ENCODE measurements at regions not wholly inside any gene's neighbourhood (a gene's known extent, or its start where the extent isn't known, plus 50 kb on each side); places are given as distances from the start of the nearest gene placed in this dataset.

DNA sequence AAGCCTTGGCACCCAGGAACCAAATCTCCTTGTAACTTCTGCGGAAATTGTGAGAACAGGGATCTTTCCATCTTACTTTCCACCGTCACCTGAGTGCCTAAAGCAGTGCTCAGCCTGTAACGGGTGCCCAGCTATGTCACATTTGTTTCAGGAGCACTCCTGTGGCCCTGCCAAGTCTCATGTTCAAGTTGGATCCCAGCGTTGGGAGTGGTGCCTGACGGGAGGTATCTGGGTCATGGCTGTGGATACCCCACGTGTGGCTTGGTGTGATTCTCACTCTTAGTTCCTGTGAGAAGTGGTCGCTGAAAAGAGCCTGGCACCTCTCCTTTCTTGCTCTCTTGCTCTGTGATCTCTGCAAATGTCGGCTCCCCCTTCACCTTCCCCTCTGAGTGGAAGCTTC, 114.9 kb downstream of the UQCRFS1 start:
- Histone ChIP-seq H2AFZ (ENCODE audit: low read depth, low read length) (no peak overlapping the region), H3K79me2 (ENCODE audit: control insufficient read depth, insufficient read depth, low read length) (no peaks in the 10 kb centered on the region), H3K36me3 (ENCODE audit: control insufficient read depth in 2 of 2, extremely low read depth in 1 of 2, insufficient read depth in 2 of 2, low read length in 2 of 2) (no peaks in the 10 kb centered on the region), H3K27ac (ENCODE audit: insufficient read depth, low read depth, low read length) (no peak overlapping the region), H3K9me1 (replicated peaks; ENCODE audit: control insufficient read depth, extremely low read depth, insufficient read depth, low read length) (no peaks in the 10 kb centered on the region), H3K4me2 (ENCODE audit: insufficient read depth, low read length) (no peak overlapping the region), H3K9ac (replicated peaks; ENCODE audit: extremely low read depth, insufficient read depth, low read length) (no peak overlapping the region), H3K27me3 (ENCODE audit: control insufficient read depth in 2 of 2, insufficient read depth in 2 of 2, low read length in 2 of 2) (no peaks in the 10 kb centered on the region), H3K4me1 (ENCODE audit: control insufficient read depth, extremely low read depth, insufficient read depth, low read length) (no peaks in the 10 kb centered on the region), H3K4me3 (replicated peaks in 1 of 3; ENCODE audit: insufficient read depth in 1 of 3, low read depth in 1 of 3, low read length in 3 of 3) (no peak overlapping the region), H4K20me1 (replicated peaks; ENCODE audit: control insufficient read depth, extremely low read depth, insufficient read depth, low read length) (no peaks in the 10 kb centered on the region), H3K9me3 (replicated peaks; ENCODE audit: control insufficient read depth, insufficient read depth, low read length) (peaks cover 5% of the 10 kb centered on the region)
- DNase-seq (ENCODE audit: low read depth, low spot score) (no peak), FAIRE-seq (no peak)
- CTCF ChIA-PET = no interaction called here
- no TSS peak for BruUV-seq (replicated peaks)
- dilution Hi-C loops (cut with MboI; ENCODE audit: extremely low pct_ligation_motif_present, low sequenced_read_pairs) (no loop called here), intact Hi-C loops (cut with micrococcal nuclease) (no loop called here)
- POLR2A ChIA-PET = no interaction called here
- no peak for TF ChIP-seq POLR2AphosphoS5 (IDR thresholded peaks at IDR 0.05; ENCODE audit: insufficient read depth, low read depth, low read length)

DNA sequence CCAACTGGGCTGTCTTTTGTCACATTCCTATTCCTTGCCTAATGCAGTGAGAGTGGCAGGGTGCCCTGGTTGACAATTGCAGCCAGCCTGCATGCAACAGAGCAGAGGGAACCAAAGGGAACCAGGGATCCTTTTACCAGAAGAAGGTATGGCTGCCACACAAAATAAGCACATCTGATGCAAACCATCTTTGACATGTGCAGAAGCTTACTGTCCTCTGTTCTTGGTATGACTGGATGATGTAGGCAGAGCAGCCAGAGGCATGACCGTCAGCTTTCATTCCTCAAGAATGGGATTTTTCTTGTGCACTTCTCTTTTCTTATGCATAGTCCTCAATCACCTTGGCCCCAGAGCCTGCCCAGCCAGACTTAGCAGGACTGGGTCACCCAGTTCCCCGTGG, 116.1 kb downstream of the UQCRFS1 start:
- TF ChIP-seq FOS (IDR thresholded peaks at IDR 0.05; ENCODE audit: borderline replicate concordance, insufficient read depth, low read length) (no peak), JUN (IDR thresholded peaks at IDR 0.05; ENCODE audit: borderline replicate concordance, insufficient read depth, insufficient read length, low read depth) (no peak), POLR2AphosphoS5 (IDR thresholded peaks at IDR 0.05; ENCODE audit: insufficient read depth, low read depth, low read length) (no peak), MYC (IDR thresholded peaks at IDR 0.05; ENCODE audit: low read depth, low read length) (no peak), POLR2A (IDR thresholded peaks at IDR 0.05; ENCODE audit: low read depth, low read length) (no peak), EZH2 (IDR thresholded peaks at IDR 0.05; ENCODE audit: borderline replicate concordance, low read depth, low read length, severe bottlenecking) (no peak), GATA2 (IDR thresholded peaks at IDR 0.05; ENCODE audit: insufficient read depth, insufficient read length, low read depth, low read length) (no peak)
- TF ChIP-seq, protein P1, sequence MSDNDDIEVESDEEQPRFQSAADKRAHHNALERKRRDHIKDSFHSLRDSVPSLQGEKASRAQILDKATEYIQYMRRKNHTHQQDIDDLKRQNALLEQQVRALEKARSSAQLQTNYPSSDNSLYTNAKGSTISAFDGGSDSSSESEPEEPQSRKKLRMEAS (IDR thresholded peaks at IDR 0.05; ENCODE audit: insufficient read depth, insufficient read length) = no peak
- TF ChIP-seq, protein P2, sequence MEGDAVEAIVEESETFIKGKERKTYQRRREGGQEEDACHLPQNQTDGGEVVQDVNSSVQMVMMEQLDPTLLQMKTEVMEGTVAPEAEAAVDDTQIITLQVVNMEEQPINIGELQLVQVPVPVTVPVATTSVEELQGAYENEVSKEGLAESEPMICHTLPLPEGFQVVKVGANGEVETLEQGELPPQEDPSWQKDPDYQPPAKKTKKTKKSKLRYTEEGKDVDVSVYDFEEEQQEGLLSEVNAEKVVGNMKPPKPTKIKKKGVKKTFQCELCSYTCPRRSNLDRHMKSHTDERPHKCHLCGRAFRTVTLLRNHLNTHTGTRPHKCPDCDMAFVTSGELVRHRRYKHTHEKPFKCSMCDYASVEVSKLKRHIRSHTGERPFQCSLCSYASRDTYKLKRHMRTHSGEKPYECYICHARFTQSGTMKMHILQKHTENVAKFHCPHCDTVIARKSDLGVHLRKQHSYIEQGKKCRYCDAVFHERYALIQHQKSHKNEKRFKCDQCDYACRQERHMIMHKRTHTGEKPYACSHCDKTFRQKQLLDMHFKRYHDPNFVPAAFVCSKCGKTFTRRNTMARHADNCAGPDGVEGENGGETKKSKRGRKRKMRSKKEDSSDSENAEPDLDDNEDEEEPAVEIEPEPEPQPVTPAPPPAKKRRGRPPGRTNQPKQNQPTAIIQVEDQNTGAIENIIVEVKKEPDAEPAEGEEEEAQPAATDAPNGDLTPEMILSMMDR (IDR thresholded peaks at IDR 0.05; ENCODE audit: extremely low read depth in 1 of 2, insufficient read depth in 1 of 2, low read depth in 1 of 2, low read length in 2 of 2) = no peak
- BruUV-seq (replicated peaks) = no TSS peak
- POLR2A ChIA-PET = no interaction called here

More for the DNA sequence above, 116.1 kb downstream of the UQCRFS1 start:
- intact Hi-C loops (cut with micrococcal nuclease) (no loop called here), dilution Hi-C loops (cut with MboI; ENCODE audit: extremely low pct_ligation_motif_present, low sequenced_read_pairs) (no loop called here)
- Histone ChIP-seq H3K27ac (ENCODE audit: insufficient read depth, low read depth, low read length) (no peak overlapping the region), H3K9me3 (replicated peaks; ENCODE audit: control insufficient read depth, insufficient read depth, low read length) (peaks cover 5% of the 10 kb centered on the region), H3K27me3 (ENCODE audit: control insufficient read depth in 2 of 2, insufficient read depth in 2 of 2, low read length in 2 of 2) (no peaks in the 10 kb centered on the region), H4K20me1 (replicated peaks; ENCODE audit: control insufficient read depth, extremely low read depth, insufficient read depth, low read length) (no peaks in the 10 kb centered on the region), H2AFZ (ENCODE audit: low read depth, low read length) (no peak overlapping the region), H3K79me2 (ENCODE audit: control insufficient read depth, insufficient read depth, low read length) (no peaks in the 10 kb centered on the region), H3K4me1 (ENCODE audit: control insufficient read depth, extremely low read depth, insufficient read depth, low read length) (no peaks in the 10 kb centered on the region), H3K4me2 (ENCODE audit: insufficient read depth, low read length) (no peak overlapping the region), H3K4me3 (replicated peaks in 1 of 3; ENCODE audit: insufficient read depth in 1 of 3, low read depth in 1 of 3, low read length in 3 of 3) (no peak overlapping the region), H3K36me3 (ENCODE audit: control insufficient read depth in 2 of 2, extremely low read depth in 1 of 2, insufficient read depth in 2 of 2, low read length in 2 of 2) (no peaks in the 10 kb centered on the region), H3K9me1 (replicated peaks; ENCODE audit: control insufficient read depth, extremely low read depth, insufficient read depth, low read length) (no peaks in the 10 kb centered on the region), H3K9ac (replicated peaks; ENCODE audit: extremely low read depth, insufficient read depth, low read length) (no peak overlapping the region)
- DNase-seq (ENCODE audit: low read depth, low spot score) (no peak), FAIRE-seq (no peak)
- CTCF ChIA-PET = no interaction called here

Measured in endothelial cell of umbilical vein (primary cell).